GM19372 (cell line): ENCODE measurements at regions not wholly inside any gene's neighbourhood (a gene's known extent, or its start where the extent isn't known, plus 50 kb on each side); places are given as distances from the start of the nearest gene placed in this dataset.
"Not testable (repeated sequence)": the region's sequence is repeated elsewhere in the genome, so short reads cannot be mapped to it uniquely, and the experiment has no call there.

Experiments used
- ATAC-seq: cut with Tn5 transposase; IDR thresholded peaks from one replicate; pipeline ENCODE4 v1.9.1; 2021; ENCODE audit warnings: mild to moderate bottlenecking, low read depth, moderate library complexity; ENCODE audit not compliant: unreplicated experiment

DNA sequence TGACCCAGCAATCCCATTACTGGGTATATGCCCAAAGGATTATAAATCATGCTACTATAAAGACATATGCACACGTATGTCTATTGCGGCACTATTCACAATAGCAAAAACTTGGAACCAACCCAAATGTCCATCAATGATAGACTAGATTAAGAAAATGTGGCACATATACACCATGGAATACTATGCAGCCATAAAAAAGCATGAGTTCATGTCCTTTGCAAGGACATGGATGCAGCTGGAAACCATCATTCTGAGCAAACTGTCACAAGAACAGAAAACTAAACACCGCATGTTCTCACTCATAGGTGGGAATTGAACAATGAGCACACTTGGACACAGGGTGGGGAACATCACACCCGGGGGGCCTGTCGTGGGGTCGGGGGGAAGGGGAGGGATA is 80.1 kb upstream of the TMEM170B start:
- not testable (repeated sequence) for ATAC-seq

DNA sequence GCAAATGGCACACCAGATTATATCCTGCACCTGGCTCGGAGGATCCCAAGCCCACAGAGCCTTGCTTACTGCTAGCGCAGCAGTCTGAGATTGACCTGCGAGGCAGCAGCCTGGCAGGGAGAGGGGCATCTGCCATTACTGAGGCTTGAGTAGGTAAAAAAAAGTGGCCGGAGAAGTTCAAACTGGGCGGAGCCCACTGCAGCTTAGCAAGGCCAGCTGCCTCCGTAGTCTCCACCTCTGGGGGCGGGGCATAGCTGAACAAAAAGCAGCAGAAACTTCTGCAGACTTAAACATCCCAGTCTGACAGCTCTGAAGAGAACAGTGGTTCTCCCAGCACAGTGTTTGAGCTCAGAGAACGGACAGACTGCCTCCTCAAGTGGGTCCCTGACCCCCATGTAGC is 85.4 kb upstream of the TMEM170B start:
- not testable (repeated sequence) for ATAC-seq

DNA sequence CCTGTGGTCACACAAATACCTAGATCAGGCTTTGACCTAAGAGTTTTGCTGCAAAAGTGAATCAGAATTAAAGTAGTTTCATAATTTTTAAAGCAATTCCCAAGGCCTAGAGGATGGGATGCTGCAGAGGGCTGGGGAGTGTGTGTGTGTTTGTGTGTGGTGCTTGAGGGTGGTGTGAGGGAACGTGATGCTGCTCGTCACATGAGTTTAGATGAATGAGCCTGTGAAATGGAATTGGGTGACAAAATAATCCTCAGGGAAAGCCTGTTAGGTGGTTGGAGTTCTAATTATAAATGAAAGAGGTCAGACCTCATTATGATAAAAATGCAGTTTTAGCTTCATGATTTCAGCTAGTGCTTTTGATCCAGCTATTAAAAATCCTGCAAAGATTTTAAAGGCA is 87.5 kb upstream of the TMEM170B start:
- ATAC-seq, result no peak

DNA sequence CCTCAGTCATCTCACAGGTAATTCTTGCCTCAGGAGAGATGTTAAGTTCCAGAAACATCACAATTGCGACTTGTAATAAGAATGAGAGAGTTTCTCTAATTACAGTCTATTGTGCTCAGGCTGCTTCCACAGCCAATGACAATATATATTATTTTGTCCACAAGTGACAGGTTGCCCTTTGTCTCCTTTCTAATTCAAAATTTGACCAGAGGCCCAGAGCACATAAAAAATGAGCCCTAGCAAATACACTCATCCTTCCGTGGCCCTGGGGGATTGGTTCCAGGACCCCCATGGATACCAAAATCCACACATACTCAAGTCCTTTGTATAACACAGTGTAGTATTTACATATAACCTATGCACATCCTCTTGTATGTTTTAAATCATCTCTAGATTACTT is 88.1 kb upstream of the TMEM170B start:
- ATAC-seq, result no peak

DNA sequence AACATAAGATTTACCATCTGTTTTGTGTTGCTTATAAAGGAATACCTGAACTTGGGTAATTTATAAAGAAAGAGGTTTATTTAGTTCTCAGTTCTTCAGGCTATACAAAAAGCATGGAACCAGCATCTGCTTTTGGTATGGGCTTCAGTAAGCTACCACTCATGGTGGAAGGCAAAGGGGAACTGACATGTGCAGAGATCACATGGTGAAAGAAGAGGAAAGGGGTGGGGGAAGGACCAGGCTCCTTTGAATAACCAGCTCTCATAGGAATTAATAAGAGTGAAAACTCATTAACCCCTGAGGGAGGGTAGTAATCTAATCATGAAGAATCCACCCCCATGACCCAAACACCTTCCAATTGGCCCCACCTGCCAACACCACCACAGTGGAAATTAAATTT is 89.5 kb upstream of the TMEM170B start:
- ATAC-seq, result no peak

DNA sequence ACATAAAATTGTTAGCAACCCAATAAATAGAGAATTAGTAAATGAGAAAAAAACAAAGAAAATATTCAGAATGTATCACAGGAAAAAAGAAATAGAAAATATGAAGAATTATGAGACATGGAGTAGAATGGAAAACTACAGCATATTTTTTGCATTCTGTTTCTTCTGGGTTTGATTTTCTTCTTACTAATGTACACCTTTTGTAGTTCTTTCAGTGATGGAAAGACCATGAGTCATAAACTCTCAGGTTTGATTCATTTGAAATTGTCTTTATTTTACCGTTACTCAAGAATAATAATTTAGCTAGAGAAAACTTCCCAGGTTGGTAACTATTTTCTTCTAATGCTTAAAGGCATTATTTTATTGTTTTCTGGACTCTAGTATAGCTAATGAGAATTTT is 90.3 kb upstream of the TMEM170B start:
- ATAC-seq, result no peak

DNA sequence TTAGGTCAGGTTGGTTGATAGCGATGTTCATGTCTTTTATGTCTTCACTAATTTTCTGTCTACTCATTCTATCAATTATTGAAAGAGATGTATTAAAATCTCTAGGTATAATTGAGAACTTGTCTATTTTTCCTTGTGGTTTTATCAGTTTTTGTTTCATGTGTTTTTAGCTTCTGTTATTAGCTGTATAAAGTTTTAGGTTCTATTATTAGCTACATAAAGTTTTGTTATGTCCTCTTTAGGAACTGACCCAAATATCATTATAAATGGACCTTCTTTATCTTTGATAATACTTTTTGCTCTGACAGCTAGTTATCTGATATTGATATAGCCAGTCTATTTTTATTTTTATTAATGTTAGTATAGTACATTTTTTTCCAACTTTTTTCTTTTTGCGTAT is 92.4 kb upstream of the TMEM170B start:
- ATAC-seq, result no peak

DNA sequence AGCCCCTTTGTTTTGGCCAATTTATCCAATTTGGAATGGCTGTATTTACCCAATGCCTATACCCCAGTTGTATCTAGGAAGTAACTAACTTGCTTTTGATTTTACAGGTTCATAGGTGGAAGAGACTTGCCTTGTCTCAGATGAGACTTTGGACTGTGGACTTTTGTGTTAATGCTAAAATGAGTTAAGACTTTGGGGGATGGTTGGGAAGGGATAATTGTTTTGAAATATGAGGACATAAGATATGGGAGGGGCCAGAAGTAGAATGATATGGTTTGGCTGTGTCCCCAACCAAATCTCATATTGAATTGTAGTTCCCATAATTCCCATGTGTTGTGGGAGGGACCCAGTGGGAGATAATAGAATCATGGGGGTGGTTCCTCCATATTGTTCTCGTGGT is 94.4 kb upstream of the TMEM170B start:
- ATAC-seq, result not testable (repeated sequence)

DNA sequence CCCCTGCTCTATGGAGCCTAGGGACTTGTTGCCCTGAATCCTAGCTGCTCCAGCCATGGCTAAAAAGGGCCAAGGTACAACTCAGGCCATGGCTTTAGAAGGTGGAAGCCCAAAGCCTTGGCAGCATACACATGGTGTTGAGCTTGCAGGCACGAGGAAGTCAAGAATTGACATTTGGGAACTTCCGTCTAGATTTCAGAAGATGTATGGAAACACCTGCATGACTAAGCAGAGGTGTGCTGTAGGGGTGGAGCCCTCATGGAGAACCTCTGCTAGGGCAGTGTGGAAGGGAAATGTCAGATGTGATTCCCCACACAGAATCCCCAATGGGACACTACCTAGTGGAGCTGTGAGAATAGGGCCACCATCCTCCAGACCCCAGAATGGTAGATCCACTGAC is 95.1 kb upstream of the TMEM170B start:
- no peak for ATAC-seq

DNA sequence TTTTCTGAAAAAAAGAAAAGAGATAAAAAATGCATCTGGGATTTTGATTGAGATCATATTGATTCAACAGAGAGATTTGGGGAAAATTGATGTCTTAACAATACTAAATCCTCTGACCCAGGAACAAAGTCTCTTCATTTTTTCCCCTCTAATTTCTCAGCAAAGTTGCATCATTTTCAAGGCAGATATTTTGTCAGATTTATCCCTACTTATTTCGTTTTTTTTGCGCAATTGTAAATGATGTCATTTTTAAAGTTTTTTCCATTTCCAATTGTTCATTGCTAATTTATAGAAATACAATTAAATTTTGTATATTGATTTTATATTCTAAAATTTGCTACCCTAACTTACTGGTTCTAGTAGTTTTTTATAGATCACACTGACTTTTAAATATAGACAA is 97.7 kb upstream of the TMEM170B start:
- no peak for ATAC-seq

DNA sequence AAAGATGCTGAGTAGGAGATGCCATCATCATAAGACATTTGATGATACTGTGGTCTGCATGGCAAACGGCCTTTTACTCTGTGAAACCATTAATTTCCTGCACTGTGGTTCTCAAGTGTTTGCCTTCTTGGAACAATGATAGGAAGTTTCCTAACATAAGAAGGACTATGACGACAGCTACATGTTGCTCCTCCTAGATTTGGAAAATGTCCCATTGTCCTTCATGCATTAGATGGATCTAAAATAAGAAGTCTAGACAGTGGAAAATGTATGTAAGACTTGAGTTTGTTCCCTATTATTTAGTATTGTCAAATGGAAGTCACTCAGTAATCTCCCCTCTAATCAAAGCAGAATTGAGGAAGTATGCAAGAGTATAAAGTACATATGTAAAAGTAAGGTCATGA is 98.5 kb upstream of the TMEM170B start:
- ATAC-seq, result no peak

DNA sequence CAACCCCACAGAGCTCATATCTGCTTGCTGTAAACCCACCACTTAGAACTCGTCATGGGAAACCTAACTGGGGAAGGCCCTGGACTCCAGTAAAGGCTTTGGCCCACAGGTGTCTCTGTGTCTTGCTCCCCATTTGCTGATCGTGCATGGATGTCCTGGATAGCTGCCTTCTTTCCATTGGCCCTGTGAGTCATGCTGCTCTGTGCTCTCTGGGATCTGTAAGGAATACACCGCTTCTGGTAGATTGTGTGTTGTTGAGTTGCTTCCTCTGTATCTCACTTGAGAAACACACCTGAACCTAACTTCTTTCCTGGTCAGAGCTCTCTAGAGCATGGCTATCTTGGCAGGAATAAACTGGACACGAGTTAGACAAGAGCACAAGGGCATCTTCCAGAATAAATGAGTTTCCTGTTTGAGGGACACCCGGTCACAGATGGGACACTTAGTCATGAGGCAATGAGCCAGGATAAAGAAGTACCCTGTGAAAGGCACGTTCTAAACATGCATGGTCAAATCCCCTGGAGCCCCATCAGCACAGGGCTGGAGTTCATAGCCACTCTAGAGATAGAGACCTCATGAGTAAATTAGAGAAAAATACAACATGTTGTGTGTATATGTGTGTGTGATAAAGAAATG is 99.6 kb upstream of the TMEM170B start:
- ATAC-seq, result no peak

DNA sequence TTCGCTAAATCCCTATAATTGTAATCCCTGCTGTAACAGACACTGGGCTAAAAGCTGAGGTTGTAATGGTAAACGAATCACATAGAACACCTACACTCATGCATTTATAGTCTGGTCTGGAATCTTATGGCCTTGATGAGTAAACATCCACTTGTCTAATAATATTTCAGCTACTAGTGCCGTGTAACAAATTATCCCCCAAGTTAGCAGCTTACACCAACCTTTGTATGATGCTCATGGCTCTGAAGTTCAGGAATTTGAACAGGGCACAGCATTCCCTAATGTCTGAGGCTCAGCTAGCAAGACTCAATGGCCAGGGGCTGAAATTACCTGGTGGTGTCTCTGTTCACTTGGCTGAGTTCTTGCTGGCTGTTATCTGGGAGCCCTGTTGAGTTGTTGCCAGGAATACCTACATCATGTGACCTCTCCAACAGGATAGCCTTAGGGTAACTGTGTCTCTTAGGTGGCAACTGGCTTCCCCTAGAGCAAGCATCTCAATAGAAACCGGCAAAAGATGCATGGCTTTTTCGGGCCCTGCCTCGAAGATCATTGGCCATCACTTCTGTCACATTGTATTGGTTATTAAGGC is 100.9 kb upstream of the TMEM170B start:
- ATAC-seq, result no peak

DNA sequence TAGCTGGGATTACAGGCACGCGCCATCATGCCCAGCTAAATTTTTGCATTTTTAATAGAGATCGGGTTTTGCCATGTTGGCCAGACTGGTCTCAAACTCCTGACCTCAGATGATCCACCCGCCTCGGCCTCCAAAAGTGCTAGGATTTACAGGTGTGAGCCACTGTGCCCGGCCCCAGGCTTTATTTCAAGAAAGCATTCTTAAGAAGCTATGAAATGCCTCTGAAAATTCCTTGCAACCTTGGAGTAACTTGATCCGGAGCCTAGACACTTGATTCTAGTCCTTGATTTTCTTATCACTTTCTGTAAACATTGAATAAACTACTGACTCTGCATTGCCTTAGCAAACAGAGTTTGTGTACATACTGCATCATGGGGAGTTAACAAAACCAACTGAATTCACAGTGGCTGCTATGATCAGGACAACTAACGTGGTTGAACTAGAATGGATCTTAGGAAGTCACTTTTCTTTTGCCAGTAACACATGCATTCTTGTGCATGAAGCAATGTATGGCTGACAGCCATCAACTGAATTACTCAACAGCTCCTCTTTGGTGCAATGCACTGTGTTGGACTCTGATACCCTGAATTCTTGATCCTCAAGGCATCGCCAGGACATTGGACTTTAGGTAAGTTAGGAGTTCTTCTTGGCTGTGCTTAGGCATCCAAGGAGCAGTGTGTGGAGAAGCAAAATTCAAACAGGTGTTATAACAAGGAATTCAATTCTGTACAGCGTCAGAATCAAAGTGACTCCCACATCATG is 102.8 kb upstream of the TMEM170B start:
- no peak for ATAC-seq

DNA sequence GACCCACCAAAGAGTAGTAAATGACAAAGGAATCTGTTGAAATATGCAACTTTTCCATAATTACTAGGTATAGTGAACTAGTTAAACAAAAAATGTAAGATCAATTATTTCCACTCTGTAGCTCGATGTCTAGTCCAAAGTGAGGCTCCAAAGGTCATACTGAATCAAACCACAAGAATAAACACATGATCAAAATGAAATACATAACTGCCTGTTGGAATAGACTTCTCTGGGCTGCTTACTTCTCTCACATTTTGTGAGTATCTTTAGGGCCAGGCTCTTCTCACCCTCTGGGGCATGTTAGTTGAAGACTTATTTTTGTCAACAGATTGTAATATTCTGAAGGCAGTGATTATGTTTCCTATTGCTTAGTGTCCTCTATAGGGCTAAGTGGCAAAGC is 103.7 kb upstream of the TMEM170B start:
- no peak for ATAC-seq

DNA sequence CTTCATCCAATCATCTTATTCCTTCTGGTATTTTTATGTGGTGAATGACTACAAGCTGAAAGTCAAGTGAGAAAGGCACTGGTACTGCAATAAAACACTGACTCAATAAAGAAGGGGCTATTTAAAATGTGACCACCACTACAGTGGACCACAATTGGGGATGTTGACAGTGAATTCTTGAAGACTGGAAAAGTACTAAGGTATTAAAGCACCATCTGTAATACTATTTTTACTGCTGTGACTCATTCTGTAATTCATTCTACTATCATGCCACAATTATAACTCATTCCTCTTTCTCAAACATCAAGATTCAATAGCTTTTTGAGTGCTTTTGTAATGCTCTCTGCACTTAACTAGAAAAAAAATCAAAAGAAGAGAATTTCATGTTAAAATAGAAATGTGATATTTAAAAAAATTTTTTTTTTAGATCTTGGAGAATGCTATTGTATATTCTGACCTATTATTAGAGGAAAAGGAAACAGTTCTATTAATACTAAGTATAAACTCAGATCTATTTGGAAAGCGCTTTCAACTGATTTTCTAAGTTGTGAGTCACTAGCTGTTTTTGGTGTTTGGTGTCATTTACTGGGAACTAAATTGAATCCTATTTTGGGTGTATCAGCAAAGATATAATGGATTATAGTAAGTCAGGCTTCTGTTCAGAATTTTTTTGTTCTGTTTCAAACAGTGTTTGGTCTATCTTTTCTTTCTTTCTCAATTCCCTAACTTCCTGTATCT is 104.7 kb upstream of the TMEM170B start:
- ATAC-seq, result no peak

DNA sequence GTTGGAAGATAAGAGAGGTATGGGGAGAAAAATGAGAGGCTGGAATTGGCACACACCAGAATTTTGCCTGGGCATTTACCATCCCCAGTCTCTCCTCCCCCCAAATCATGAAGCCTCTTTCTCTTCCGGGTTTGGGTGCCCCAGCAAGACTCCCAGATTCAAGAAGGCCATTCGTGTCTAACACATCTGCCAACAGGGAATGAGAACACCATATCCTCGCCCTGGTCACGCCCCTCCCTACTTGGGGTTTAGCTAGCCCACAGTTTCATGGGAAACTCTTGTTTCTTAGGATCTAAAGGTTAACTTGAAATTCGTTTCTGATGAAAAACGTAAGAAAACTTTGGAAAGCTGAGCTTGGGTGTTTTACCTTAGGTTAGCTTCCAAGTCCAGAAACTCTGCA is 105.5 kb upstream of the TMEM170B start:
- no peak for ATAC-seq

DNA sequence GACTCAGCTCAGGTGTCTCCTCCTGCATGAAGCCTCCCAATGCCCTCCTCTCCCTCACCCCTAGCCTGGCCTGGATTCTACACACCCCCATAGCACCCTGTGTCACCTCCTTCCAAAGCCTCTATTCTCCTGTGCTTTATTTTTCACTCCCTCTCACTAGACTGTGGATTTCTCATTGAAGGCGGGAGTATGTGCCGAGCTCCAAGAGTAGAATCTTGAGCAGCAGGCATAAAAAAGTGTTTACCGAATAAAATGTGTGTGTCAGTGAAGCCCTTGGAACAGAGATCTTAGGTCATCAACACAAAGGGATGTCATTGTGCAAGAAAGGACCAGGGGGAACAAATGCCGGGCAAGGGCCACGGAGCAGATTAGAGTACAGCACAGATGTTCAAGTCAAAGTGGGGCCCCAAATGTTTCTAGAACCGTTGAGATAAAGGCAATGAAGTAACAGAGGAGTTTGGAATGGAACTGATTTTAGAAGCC is 106.1 kb upstream of the TMEM170B start:
- no peak for ATAC-seq

DNA sequence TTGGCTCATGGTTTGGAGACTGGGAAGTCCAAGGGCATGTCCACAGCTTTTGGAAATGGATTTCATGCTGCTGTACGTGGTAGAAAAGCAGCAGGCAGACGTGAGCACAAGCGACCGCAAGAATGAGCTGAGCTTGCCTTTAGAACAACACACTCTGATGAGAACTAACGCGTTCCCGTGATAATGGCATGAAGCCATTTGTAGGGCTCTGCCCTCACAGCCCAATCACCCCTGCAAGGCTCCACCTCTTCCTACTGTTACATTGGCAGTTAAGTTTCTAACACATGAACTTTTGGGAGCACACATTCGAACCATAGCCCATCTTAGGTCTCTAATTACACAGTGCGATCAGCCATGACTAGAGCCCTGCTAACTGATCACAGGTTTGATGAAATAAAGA is 107.5 kb upstream of the TMEM170B start:
- no peak for ATAC-seq

DNA sequence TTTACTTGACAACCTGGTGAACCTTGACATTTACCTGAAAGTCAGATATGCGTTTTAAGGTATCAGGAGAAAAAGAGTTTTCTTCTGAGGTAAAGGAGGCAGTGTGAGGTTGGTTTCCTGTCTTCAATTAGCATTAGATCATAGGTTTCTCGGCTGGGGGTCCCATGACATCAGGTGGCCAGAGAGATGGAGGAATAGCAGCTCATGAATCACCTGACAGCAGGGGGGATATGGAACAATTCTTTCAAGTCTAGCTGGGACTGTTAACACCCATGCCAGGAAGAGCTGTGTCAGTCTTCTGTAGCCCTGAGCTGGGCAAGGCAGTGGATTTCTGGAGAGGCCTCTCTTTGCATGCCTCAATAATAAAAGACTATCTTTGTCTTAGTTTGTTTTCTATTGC is 108.0 kb upstream of the TMEM170B start:
- no peak for ATAC-seq

DNA sequence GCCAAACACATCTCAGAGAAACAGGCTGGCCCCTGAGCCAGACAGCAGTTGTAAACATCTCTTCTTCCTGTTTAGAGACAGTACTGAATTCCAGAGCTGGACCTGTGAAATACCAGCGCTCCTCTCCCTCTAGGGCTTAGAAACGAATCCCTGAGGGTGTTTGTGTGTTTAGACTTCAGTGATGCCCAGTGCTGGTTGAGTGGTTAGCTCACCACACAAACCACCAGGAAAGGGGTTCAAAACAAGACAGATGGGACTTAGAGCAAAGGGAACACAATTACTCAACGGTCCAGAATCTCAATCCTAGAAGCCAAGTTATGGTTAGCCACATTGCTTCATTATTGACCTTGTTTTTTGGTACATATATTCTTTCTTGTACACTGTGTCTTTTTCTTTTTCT is 108.7 kb upstream of the TMEM170B start:
- ATAC-seq, result no peak
